ENCODE measurements at regions not wholly inside any gene's neighbourhood (a gene's known extent, or its start where the extent isn't known, plus 50 kb on each side); places are given as distances from the start of the nearest gene placed in this dataset.

DNA sequence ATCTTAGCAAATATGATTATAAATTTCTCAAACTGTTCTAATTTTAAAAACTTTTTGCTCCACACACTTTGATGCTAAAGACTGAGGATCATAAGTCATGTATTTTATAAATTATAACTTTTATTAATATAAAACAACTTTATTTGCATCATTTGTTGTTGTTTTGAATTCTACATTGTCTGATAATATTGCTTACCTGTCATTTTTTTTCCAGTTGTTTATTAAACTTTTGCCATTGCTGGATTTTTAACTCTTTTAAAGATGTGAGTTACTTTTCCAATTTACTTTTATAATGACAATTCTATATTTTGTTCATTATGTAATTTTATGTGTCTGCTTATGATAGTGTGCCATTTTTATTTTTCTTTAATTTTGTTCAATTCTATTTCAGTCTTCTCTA, 2071.2 kb upstream of the C9orf72 start:
- TF ChIP-seq, protein P1, sequence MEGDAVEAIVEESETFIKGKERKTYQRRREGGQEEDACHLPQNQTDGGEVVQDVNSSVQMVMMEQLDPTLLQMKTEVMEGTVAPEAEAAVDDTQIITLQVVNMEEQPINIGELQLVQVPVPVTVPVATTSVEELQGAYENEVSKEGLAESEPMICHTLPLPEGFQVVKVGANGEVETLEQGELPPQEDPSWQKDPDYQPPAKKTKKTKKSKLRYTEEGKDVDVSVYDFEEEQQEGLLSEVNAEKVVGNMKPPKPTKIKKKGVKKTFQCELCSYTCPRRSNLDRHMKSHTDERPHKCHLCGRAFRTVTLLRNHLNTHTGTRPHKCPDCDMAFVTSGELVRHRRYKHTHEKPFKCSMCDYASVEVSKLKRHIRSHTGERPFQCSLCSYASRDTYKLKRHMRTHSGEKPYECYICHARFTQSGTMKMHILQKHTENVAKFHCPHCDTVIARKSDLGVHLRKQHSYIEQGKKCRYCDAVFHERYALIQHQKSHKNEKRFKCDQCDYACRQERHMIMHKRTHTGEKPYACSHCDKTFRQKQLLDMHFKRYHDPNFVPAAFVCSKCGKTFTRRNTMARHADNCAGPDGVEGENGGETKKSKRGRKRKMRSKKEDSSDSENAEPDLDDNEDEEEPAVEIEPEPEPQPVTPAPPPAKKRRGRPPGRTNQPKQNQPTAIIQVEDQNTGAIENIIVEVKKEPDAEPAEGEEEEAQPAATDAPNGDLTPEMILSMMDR (tag by site-specific recombination; IDR thresholded peaks at IDR 0.05), result no peak
- no peak for TF ChIP-seq ZFP37 (tag by site-specific recombination; IDR thresholded peaks at IDR 0.05)
- TF ChIP-seq ZNF549 (tag by site-specific recombination; IDR thresholded peaks at IDR 0.05), result no peak
- TF ChIP-seq GLIS1 (tag by site-specific recombination; IDR thresholded peaks at IDR 0.05), result no peak
- TF ChIP-seq, protein P2, sequence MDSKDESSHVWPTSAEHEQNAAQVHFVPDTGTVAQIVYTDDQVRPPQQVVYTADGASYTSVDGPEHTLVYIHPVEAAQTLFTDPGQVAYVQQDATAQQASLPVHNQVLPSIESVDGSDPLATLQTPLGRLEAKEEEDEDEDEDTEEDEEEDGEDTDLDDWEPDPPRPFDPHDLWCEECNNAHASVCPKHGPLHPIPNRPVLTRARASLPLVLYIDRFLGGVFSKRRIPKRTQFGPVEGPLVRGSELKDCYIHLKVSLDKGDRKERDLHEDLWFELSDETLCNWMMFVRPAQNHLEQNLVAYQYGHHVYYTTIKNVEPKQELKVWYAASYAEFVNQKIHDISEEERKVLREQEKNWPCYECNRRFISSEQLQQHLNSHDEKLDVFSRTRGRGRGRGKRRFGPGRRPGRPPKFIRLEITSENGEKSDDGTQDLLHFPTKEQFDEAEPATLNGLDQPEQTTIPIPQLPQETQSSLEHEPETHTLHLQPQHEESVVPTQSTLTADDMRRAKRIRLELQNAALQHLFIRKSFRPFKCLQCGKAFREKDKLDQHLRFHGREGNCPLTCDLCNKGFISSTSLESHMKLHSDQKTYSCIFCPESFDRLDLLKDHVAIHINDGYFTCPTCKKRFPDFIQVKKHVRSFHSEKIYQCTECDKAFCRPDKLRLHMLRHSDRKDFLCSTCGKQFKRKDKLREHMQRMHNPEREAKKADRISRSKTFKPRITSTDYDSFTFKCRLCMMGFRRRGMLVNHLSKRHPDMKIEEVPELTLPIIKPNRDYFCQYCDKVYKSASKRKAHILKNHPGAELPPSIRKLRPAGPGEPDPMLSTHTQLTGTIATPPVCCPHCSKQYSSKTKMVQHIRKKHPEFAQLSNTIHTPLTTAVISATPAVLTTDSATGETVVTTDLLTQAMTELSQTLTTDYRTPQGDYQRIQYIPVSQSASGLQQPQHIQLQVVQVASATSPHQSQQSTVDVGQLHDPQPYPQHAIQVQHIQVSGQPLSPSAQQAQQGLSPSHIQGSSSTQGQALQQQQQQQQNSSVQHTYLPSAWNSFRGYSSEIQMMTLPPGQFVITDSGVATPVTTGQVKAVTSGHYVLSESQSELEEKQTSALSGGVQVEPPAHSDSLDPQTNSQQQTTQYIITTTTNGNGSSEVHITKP (tag by site-specific recombination; IDR thresholded peaks at IDR 0.05), result no peak
- TF ChIP-seq, protein P3, sequence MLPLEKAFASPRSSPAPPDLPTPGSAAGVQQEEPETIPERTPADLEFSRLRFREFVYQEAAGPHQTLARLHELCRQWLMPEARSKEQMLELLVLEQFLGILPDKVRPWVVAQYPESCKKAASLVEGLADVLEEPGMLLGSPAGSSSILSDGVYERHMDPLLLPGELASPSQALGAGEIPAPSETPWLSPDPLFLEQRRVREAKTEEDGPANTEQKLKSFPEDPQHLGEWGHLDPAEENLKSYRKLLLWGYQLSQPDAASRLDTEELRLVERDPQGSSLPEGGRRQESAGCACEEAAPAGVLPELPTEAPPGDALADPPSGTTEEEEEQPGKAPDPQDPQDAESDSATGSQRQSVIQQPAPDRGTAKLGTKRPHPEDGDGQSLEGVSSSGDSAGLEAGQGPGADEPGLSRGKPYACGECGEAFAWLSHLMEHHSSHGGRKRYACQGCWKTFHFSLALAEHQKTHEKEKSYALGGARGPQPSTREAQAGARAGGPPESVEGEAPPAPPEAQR (tag by site-specific recombination; IDR thresholded peaks at IDR 0.05), result no peak
- TF ChIP-seq, protein P4, sequence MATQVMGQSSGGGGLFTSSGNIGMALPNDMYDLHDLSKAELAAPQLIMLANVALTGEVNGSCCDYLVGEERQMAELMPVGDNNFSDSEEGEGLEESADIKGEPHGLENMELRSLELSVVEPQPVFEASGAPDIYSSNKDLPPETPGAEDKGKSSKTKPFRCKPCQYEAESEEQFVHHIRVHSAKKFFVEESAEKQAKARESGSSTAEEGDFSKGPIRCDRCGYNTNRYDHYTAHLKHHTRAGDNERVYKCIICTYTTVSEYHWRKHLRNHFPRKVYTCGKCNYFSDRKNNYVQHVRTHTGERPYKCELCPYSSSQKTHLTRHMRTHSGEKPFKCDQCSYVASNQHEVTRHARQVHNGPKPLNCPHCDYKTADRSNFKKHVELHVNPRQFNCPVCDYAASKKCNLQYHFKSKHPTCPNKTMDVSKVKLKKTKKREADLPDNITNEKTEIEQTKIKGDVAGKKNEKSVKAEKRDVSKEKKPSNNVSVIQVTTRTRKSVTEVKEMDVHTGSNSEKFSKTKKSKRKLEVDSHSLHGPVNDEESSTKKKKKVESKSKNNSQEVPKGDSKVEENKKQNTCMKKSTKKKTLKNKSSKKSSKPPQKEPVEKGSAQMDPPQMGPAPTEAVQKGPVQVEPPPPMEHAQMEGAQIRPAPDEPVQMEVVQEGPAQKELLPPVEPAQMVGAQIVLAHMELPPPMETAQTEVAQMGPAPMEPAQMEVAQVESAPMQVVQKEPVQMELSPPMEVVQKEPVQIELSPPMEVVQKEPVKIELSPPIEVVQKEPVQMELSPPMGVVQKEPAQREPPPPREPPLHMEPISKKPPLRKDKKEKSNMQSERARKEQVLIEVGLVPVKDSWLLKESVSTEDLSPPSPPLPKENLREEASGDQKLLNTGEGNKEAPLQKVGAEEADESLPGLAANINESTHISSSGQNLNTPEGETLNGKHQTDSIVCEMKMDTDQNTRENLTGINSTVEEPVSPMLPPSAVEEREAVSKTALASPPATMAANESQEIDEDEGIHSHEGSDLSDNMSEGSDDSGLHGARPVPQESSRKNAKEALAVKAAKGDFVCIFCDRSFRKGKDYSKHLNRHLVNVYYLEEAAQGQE (tag by site-specific recombination; IDR thresholded peaks at IDR 0.05), result no peak
- TF ChIP-seq ZNF23 (tag by site-specific recombination; IDR thresholded peaks at IDR 0.05; ENCODE audit: borderline replicate concordance), result no peak

All from HEK293 (cell line).